Neural progenitor cell (in vitro differentiated cells): ENCODE measurements at regions not wholly inside any gene's neighbourhood (a gene's known extent, or its start where the extent isn't known, plus 50 kb on each side); places are given as distances from the start of the nearest gene placed in this dataset.

ENCODE experiments used
- DNase-seq: peaks from one replicate; pipeline ENCODE4 v3.0.0-alpha.2; 2016; ENCODE audit warnings: low spot score
- H2AFZ ChIP-seq: fragments of 200-600 bp; sonication (generic); replicated peaks from 2 replicates; pipeline ENCODE4 v1.6.1; 2016; ENCODE audit warnings: antibody characterized with exemption
- H3F3A ChIP-seq: fragments of 200-600 bp; sonication (generic); 2 replicates; pipeline ENCODE4 v1.6.1; 2016; ENCODE audit warnings: antibody characterized with exemption, low read depth
- H3K27ac ChIP-seq: fragments of 200-600 bp; sonication (generic); 2 replicates; pipeline ENCODE4 v1.5.1; 2016; ENCODE audit warnings: mild to moderate bottlenecking
- H3K27me3 ChIP-seq: fragments of 200-600 bp; sonication (generic); 2 replicates; pipeline ENCODE4 v1.6.1; 2016; ENCODE audit warnings: mild to moderate bottlenecking, moderate library complexity
- H3K36me3 ChIP-seq: fragments of 200-600 bp; sonication (generic); 2 replicates; pipeline ENCODE4 v1.5.1; 2016
- H3K4me1 ChIP-seq: fragments of 200-600 bp; sonication (generic); 2 replicates; pipeline ENCODE4 v1.6.1; 2016; ENCODE audit warnings: mixed run types
- H3K4me2 ChIP-seq: fragments of 200-600 bp; sonication (generic); 2 replicates; pipeline ENCODE4 v1.6.1; 2016
- H3K4me3 ChIP-seq: fragments of 200-600 bp; sonication (generic); 2 replicates; pipeline ENCODE4 v1.5.1; 2016
- H3K79me2 ChIP-seq: fragments of 200-600 bp; sonication (generic); 2 replicates; pipeline ENCODE4 v1.6.1; 2016; ENCODE audit warnings: low read depth
- H3K9ac ChIP-seq: fragments of 200-600 bp; sonication (generic); 2 replicates; pipeline ENCODE4 v1.6.1; 2016
- H3K9me3 ChIP-seq: fragments of 200-600 bp; sonication (generic); 2 replicates; pipeline ENCODE4 v1.5.1; 2016; ENCODE audit warnings: low read depth
- H4K20me1 ChIP-seq: fragments of 200-600 bp; sonication (generic); 2 replicates; pipeline ENCODE4 v1.6.1; 2016; ENCODE audit warnings: low read depth
- H3K27ac Mint-ChIP-seq: 3 replicates; pipeline ENCODE4 v1.8.0; 2021; ENCODE audit warnings: mixed read lengths
- H3K27me3 Mint-ChIP-seq: 2 replicates; pipeline ENCODE4 v1.8.0; 2022; ENCODE audit warnings: low read depth, mild to moderate bottlenecking, inconsistent platforms, moderate library complexity, mixed read lengths; ENCODE audit not compliant: insufficient read depth
- H3K36me3 Mint-ChIP-seq: 3 replicates; pipeline ENCODE4 v1.8.0; 2021; ENCODE audit warnings: mixed read lengths
- H3K4me1 Mint-ChIP-seq: 3 replicates; pipeline ENCODE4 v1.8.0; 2021; ENCODE audit warnings: mixed read lengths
- H3K4me3 Mint-ChIP-seq: 3 replicates; pipeline ENCODE4 v1.8.0; 2021; ENCODE audit warnings: mild to moderate bottlenecking, moderate library complexity, mixed read lengths
- H3K9me3 Mint-ChIP-seq: 3 replicates; pipeline ENCODE4 v1.8.0; 2020; ENCODE audit warnings: mixed read lengths
- EZH2 ChIP-seq: fragments of 200-600 bp; sonication (generic); IDR thresholded peaks from 2 replicates; pipeline ENCODE4 v1.6.1; 2017; ENCODE audit warnings: antibody characterized with exemption, mild to moderate bottlenecking, moderate library complexity
- EZH2phosphoT487 ChIP-seq: fragments of 200-600 bp; sonication (generic); IDR thresholded peaks from 2 replicates; pipeline ENCODE4 v1.6.1; 2017; ENCODE audit warnings: antibody characterized with exemption
- TF ChIP-seq, protein P1 (sequence below): fragments of 200-600 bp; sonication (generic); IDR thresholded peaks from 2 replicates; pipeline ENCODE4 v1.5.1; 2017; ENCODE audit warnings: antibody characterized with exemption, mild to moderate bottlenecking

GRCh38 chr20:40156600-40157317, 532.3 kb downstream of the MAFB start:
- H3K9me3 ChIP-seq, result no peaks in the 10 kb centered on the region
- H3K4me3 Mint-ChIP-seq, result no peak overlapping the region
- TF ChIP-seq EZH2phosphoT487 (no peak), EZH2 (no peak)
- TF ChIP-seq, protein P1, sequence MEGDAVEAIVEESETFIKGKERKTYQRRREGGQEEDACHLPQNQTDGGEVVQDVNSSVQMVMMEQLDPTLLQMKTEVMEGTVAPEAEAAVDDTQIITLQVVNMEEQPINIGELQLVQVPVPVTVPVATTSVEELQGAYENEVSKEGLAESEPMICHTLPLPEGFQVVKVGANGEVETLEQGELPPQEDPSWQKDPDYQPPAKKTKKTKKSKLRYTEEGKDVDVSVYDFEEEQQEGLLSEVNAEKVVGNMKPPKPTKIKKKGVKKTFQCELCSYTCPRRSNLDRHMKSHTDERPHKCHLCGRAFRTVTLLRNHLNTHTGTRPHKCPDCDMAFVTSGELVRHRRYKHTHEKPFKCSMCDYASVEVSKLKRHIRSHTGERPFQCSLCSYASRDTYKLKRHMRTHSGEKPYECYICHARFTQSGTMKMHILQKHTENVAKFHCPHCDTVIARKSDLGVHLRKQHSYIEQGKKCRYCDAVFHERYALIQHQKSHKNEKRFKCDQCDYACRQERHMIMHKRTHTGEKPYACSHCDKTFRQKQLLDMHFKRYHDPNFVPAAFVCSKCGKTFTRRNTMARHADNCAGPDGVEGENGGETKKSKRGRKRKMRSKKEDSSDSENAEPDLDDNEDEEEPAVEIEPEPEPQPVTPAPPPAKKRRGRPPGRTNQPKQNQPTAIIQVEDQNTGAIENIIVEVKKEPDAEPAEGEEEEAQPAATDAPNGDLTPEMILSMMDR, result no peak
- no peaks in the 10 kb centered on the region for H3K27me3 ChIP-seq
- H3K4me2 ChIP-seq, result no peak overlapping the region
- H3K4me3 ChIP-seq, result no peak overlapping the region
- peaks cover 3% of the 10 kb centered on the region for H3K4me1 Mint-ChIP-seq
- H3K36me3 ChIP-seq, result no peaks in the 10 kb centered on the region
- DNase-seq, result no peak
- no peaks in the 10 kb centered on the region for H3K4me1 ChIP-seq
- H2AFZ ChIP-seq, result no peak overlapping the region
- no peak overlapping the region for H3K9ac ChIP-seq
- no peak overlapping the region for H3K27ac Mint-ChIP-seq
- H3K27ac ChIP-seq, result no peak overlapping the region
- no peaks in the 10 kb centered on the region for H4K20me1 ChIP-seq
- H3K27me3 Mint-ChIP-seq, result no peaks in the 10 kb centered on the region
- H3F3A ChIP-seq, result no peaks in the 10 kb centered on the region
- no peaks in the 10 kb centered on the region for H3K9me3 Mint-ChIP-seq
- no peaks in the 10 kb centered on the region for H3K36me3 Mint-ChIP-seq
- H3K79me2 ChIP-seq, result no peaks in the 10 kb centered on the region

GRCh38 chr20:40154514-40154913, 534.5 kb downstream of the MAFB start:
- Mint-ChIP-seq H3K27ac (no peak overlapping the region), H3K9me3 (peaks cover 2% of the 10 kb centered on the region), H3K36me3 (no peaks in the 10 kb centered on the region), H3K4me1 (peaks cover 2% of the 10 kb centered on the region), H3K4me3 (no peak overlapping the region), H3K27me3 (no peaks in the 10 kb centered on the region)
- Histone ChIP-seq H3F3A (no peaks in the 10 kb centered on the region), H3K4me1 (no peaks in the 10 kb centered on the region), H3K4me3 (no peak overlapping the region), H4K20me1 (no peaks in the 10 kb centered on the region), H2AFZ (no peak overlapping the region), H3K79me2 (no peaks in the 10 kb centered on the region), H3K27ac (no peak overlapping the region), H3K9me3 (no peaks in the 10 kb centered on the region), H3K36me3 (no peaks in the 10 kb centered on the region), H3K4me2 (no peak overlapping the region), H3K9ac (no peak overlapping the region), H3K27me3 (no peaks in the 10 kb centered on the region)
- DNase-seq, result no peak
- TF ChIP-seq EZH2phosphoT487 (no peak), EZH2 (no peak)
- TF ChIP-seq, protein P1, result no peak

- Histone ChIP-seq H3K4me3 (no peak overlapping the region), H3K36me3 (no peaks in the 10 kb centered on the region), H3K9me3 (no peaks in the 10 kb centered on the region), H3K9ac (no peak overlapping the region), H3K4me1 (no peaks in the 10 kb centered on the region), H3K4me2 (no peak overlapping the region), H4K20me1 (no peaks in the 10 kb centered on the region), H2AFZ (no peak overlapping the region), H3K27me3 (no peaks in the 10 kb centered on the region), H3K79me2 (no peaks in the 10 kb centered on the region), H3F3A (no peaks in the 10 kb centered on the region), H3K27ac (no peak overlapping the region)
- Mint-ChIP-seq H3K36me3 (no peaks in the 10 kb centered on the region), H3K27me3 (peaks cover 2% of the 10 kb centered on the region), H3K4me3 (no peak overlapping the region), H3K4me1 (peaks cover 2% of the 10 kb centered on the region), H3K27ac (no peak overlapping the region), H3K9me3 (peaks cover 5% of the 10 kb centered on the region)
- no peak for TF ChIP-seq EZH2
- TF ChIP-seq, protein P1, result no peak
- no peak for TF ChIP-seq EZH2phosphoT487
- no peak for DNase-seq
These were observed 540.1 kb downstream of the MAFB start for GRCh38 chr20:40148886-40149285.
